IPS-20b (cell line): ENCODE measurements at regions not wholly inside any gene's neighbourhood (a gene's known extent, or its start where the extent isn't known, plus 50 kb on each side); places are given as distances from the start of the nearest gene placed in this dataset.

Experiments
- H3K27ac ChIP-seq: one replicate; pipeline ENCODE4 v1.5.1; 2013; ENCODE audit warnings: low read length
- H3K27me3 ChIP-seq: 2 replicates; pipeline ENCODE4 v1.6.1; 2013; ENCODE audit warnings: mild to moderate bottlenecking, low read length, inconsistent platforms; ENCODE audit not compliant: insufficient read depth
- H3K36me3 ChIP-seq: 2 replicates; pipeline ENCODE4 v1.6.1; 2013; ENCODE audit warnings: low read depth, mild to moderate bottlenecking, inconsistent platforms, low read length, moderate library complexity; ENCODE audit not compliant: insufficient read depth
- H3K4me1 ChIP-seq: 2 replicates; pipeline ENCODE4 v1.6.1; 2013; ENCODE audit warnings: mild to moderate bottlenecking, control low read depth, inconsistent platforms, low read length, moderate library complexity; ENCODE audit not compliant: insufficient read depth
- H3K4me3 ChIP-seq: 2 replicates; pipeline ENCODE4 v1.5.1; 2013; ENCODE audit warnings: mild to moderate bottlenecking, low read length, inconsistent platforms
- H3K9ac ChIP-seq: 2 replicates; pipeline ENCODE4 v1.6.1; 2013; ENCODE audit warnings: low read depth, mild to moderate bottlenecking, inconsistent platforms, low read length, moderate library complexity
- H3K9me3 ChIP-seq: 2 replicates; pipeline ENCODE4 v1.6.1; 2013; ENCODE audit warnings: mild to moderate bottlenecking, low read depth, low read length, inconsistent platforms; ENCODE audit not compliant: insufficient read depth

GRCh38 chrX:39556056-39556455, 541.7 kb downstream of the BCOR start:
- Histone ChIP-seq H3K4me1 (no peaks in the 10 kb centered on the region), H3K36me3 (no peaks in the 10 kb centered on the region), H3K9me3 (no peaks in the 10 kb centered on the region), H3K27me3 (no peaks in the 10 kb centered on the region), H3K27ac (no peak overlapping the region), H3K9ac (no peak overlapping the region), H3K4me3 (no peak overlapping the region)

GRCh38 chrX:39559229-39559628, 538.5 kb downstream of the BCOR start:
- Histone ChIP-seq H3K27ac (no peak overlapping the region), H3K9ac (no peak overlapping the region)

DNA sequence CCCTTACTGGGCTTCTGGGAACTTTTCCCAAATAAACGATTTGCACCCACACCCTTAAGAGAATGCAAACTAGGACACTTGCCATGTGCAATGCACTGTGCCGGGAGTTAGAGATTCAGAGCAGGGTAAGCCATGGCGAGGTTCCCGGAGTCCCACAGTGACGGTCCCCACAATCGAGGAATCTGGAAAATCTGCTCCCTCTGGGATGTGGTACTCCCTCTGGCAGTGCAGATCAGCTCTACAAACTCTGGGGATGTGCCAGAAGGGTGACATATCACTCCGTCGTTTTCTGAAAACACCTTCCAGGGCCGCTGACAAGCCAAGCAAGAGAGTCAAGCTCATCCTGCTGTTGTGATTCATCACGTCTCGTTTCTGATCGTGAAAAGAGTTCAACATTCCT, 537.5 kb downstream of the BCOR start:
- Histone ChIP-seq H3K27ac (no peak overlapping the region), H3K9me3 (no peaks in the 10 kb centered on the region), H3K27me3 (no peaks in the 10 kb centered on the region), H3K36me3 (no peaks in the 10 kb centered on the region), H3K4me3 (no peak overlapping the region), H3K9ac (no peak overlapping the region), H3K4me1 (no peaks in the 10 kb centered on the region)

More at GRCh38 chrX:39559229-39559628, 538.5 kb downstream of the BCOR start:
- Histone ChIP-seq H3K4me1 (no peaks in the 10 kb centered on the region), H3K4me3 (no peak overlapping the region), H3K27me3 (no peaks in the 10 kb centered on the region), H3K9me3 (no peaks in the 10 kb centered on the region), H3K36me3 (no peaks in the 10 kb centered on the region)

- H3K27me3 ChIP-seq: no peaks in the 10 kb centered on the region
- H3K9me3 ChIP-seq: no peaks in the 10 kb centered on the region
- no peak overlapping the region for H3K27ac ChIP-seq
- no peaks in the 10 kb centered on the region for H3K4me1 ChIP-seq
- H3K4me3 ChIP-seq: no peak overlapping the region
- no peak overlapping the region for H3K9ac ChIP-seq
- H3K36me3 ChIP-seq: no peaks in the 10 kb centered on the region
Observed at GRCh38 chrX:39563178-39563577, 534.6 kb downstream of the BCOR start.

GRCh38 chrX:39564751-39565150, 533.0 kb downstream of the BCOR start:
- Histone ChIP-seq H3K9me3 (no peaks in the 10 kb centered on the region), H3K36me3 (no peaks in the 10 kb centered on the region), H3K27me3 (no peaks in the 10 kb centered on the region), H3K4me1 (no peaks in the 10 kb centered on the region), H3K4me3 (no peak overlapping the region), H3K9ac (no peak overlapping the region), H3K27ac (no peak overlapping the region)

DNA sequence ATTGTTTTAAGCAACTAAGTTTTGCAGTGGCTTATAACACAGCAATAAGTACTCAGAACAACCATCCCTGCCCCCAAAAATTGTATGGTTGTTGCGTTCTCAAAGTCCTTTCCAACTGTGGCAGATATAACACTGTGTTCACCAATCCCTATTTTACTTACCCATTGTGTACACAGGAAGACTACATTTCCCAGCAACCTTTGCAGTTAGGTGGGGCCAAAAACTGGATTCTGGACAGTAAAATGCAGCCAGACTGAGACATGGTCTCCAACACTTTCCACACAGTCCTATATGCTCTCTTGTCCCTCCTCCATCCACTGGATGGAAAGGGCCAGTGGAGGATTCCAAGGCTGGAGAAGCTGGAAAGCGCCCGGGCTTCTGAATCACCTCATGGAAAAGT, 523.6 kb downstream of the BCOR start:
- no peaks in the 10 kb centered on the region for H3K9me3 ChIP-seq

GRCh38 chrX:39576041-39576872, 521.5 kb downstream of the BCOR start:
- Histone ChIP-seq H3K27me3 (no peaks in the 10 kb centered on the region), H3K4me3 (no peak overlapping the region), H3K27ac (no peak overlapping the region)

More for the DNA sequence above, 523.6 kb downstream of the BCOR start:
- H3K36me3 ChIP-seq: no peaks in the 10 kb centered on the region
- no peak overlapping the region for H3K27ac ChIP-seq
- no peak overlapping the region for H3K4me3 ChIP-seq
- no peaks in the 10 kb centered on the region for H3K4me1 ChIP-seq
- H3K27me3 ChIP-seq: no peaks in the 10 kb centered on the region
- H3K9ac ChIP-seq: no peak overlapping the region

DNA sequence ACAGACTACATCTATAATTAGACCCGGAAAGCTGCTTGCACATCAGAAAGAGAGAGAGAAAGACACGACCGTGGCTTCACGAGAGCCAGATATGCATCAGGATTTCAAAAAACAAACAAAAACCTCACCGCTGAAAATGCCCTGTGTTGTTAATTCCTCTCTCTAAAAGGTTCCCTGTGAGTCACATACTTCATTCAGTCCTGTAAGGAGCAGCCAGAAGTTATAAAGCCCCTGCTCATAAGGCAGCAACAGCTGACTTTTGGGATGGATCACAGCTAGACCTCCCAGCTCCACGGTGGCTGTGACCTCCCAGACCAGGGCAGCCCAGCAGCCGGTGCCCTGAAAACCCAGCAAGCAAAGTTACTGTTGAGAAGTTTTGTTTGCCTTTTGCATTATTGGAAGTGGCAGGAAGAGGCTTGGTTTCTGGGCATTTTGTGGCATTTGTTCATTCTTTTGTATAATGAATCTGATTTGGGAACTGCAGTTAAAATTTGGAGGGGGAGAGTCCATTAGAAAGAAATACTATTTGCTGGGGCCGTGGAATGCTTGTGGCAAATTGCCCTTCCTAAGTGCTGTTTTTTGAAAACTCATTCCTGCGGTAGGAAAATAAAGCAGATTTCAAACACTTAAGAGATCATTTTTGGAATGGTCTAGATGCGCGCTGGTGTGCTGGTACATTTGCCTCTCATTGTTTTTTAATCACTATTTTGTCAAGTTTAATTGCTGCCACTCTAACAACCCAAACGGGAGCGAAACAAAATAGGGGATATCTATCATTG, 520.4 kb downstream of the BCOR start:
- Histone ChIP-seq H3K9ac (no peak overlapping the region), H3K27me3 (no peaks in the 10 kb centered on the region), H3K4me3 (no peak overlapping the region), H3K9me3 (no peaks in the 10 kb centered on the region), H3K36me3 (no peaks in the 10 kb centered on the region), H3K4me1 (no peaks in the 10 kb centered on the region), H3K27ac (no peak overlapping the region)

More at GRCh38 chrX:39576041-39576872, 521.5 kb downstream of the BCOR start:
- H3K36me3 ChIP-seq: no peaks in the 10 kb centered on the region
- H3K9ac ChIP-seq: no peak overlapping the region
- H3K9me3 ChIP-seq: no peaks in the 10 kb centered on the region
- H3K4me1 ChIP-seq: no peaks in the 10 kb centered on the region

DNA sequence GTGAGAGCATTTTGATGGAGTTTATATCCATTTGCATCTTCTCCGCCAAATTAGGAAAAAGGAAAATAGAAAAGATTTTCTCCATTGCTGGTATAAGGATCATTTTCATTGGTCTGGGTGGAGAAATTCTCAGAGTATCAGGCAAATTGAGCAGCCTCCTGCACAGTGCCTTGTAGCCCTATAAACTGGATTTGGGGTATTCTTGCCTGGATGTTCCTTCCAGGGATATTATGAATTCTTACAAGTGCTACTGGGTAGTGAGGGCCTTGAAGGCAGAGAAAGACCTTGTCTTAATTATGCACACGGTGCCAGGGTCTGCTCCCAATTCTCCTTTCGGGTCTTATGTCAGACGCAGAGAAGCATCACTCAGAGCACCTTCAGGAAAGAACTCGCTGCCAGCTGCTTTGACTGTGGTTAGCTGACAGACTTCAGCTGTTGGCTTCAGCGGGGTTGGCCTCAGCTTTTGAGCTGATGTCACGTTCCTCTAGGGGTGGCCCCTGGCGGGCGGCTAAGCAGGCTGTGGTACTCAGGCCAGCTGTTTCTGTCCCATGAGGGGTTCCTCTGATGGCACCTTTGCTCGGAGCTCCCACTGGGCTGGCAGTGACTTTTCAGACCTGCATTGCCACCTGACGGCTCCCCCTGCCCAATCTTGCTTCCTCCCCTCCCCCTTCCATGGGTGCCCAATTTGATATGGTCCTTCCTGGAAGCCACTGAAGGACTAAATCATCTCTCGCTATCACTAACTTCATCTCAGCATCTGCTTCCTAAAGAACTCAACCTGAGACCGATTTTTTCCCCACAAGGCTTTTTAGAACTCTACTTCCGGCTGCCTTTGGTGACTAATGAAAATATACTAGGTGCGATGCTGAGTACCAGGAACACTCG, 519.5 kb downstream of the BCOR start:
- Histone ChIP-seq H3K4me3 (no peak overlapping the region), H3K36me3 (no peaks in the 10 kb centered on the region), H3K27ac (no peak overlapping the region), H3K27me3 (no peaks in the 10 kb centered on the region), H3K9ac (no peak overlapping the region), H3K4me1 (no peaks in the 10 kb centered on the region; the same call in 1 of the 2 replicates), H3K9me3 (no peaks in the 10 kb centered on the region)

DNA sequence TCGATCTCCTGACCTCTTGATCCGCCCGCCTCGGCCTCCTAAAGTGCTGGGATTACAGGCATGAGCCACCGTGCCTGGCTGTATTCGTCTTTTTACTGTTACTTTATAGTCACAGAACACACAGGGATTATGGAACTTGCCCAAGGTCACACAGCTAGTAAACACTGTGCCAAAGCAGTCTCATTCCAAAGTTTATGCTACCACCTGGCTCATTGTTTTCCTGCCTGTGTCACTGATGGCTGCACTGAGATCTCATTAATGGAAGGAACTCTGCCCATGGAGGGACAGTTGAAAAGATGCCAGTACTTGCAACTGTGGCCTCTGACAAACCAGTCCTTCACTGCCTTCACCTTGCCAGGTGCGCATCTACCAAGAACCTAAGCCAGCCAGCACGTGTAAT, 517.7 kb downstream of the BCOR start:
- no peak overlapping the region for H3K4me3 ChIP-seq
- no peak overlapping the region for H3K9ac ChIP-seq
- no peaks in the 10 kb centered on the region; the same call in 1 of the 2 replicates for H3K4me1 ChIP-seq
- H3K27ac ChIP-seq: no peak overlapping the region
- H3K9me3 ChIP-seq: no peaks in the 10 kb centered on the region
- H3K27me3 ChIP-seq: no peaks in the 10 kb centered on the region
- H3K36me3 ChIP-seq: no peaks in the 10 kb centered on the region

- Histone ChIP-seq H3K4me3 (no peak overlapping the region), H3K9ac (no peak overlapping the region), H3K27me3 (no peaks in the 10 kb centered on the region), H3K4me1 (no peaks in the 10 kb centered on the region; the same call in 1 of the 2 replicates), H3K9me3 (no peaks in the 10 kb centered on the region), H3K27ac (no peak overlapping the region), H3K36me3 (no peaks in the 10 kb centered on the region)
Observed at GRCh38 chrX:39581411-39581810, 516.3 kb downstream of the BCOR start.
